Neural progenitor cell (in vitro differentiated cells): ENCODE measurements at regions not wholly inside any gene's neighbourhood (a gene's known extent, or its start where the extent isn't known, plus 50 kb on each side); places are given as distances from the start of the nearest gene placed in this dataset.

Experiments used
- EZH2 ChIP-seq: fragments of 200-600 bp; sonication (generic); IDR thresholded peaks from 2 replicates; pipeline ENCODE4 v1.6.1; 2017; ENCODE audit warnings: antibody characterized with exemption, mild to moderate bottlenecking, moderate library complexity
- EZH2phosphoT487 ChIP-seq: fragments of 200-600 bp; sonication (generic); IDR thresholded peaks from 2 replicates; pipeline ENCODE4 v1.6.1; 2017; ENCODE audit warnings: antibody characterized with exemption
- TF ChIP-seq, protein P1 (sequence below): fragments of 200-600 bp; sonication (generic); IDR thresholded peaks from 2 replicates; pipeline ENCODE4 v1.5.1; 2017; ENCODE audit warnings: antibody characterized with exemption, mild to moderate bottlenecking

DNA sequence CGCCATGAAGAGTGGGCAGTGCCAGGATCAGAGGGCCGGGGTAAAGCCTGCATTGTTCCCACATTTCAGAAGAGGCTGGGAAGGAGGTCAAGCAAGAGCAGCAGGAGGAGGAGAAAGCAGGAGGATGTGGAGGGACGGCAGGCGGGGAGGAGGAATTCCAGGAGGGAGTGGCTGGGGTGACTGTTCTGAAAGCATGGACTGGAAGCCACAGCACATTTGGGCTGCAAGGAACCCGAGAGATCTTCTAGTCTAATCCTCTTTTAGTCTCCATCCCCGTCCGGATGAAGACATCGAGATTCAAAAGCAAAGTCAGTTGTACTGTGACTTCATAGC lies 76.9 kb downstream of the FAM50B start:
- no peak for TF ChIP-seq EZH2
- TF ChIP-seq, protein P1, sequence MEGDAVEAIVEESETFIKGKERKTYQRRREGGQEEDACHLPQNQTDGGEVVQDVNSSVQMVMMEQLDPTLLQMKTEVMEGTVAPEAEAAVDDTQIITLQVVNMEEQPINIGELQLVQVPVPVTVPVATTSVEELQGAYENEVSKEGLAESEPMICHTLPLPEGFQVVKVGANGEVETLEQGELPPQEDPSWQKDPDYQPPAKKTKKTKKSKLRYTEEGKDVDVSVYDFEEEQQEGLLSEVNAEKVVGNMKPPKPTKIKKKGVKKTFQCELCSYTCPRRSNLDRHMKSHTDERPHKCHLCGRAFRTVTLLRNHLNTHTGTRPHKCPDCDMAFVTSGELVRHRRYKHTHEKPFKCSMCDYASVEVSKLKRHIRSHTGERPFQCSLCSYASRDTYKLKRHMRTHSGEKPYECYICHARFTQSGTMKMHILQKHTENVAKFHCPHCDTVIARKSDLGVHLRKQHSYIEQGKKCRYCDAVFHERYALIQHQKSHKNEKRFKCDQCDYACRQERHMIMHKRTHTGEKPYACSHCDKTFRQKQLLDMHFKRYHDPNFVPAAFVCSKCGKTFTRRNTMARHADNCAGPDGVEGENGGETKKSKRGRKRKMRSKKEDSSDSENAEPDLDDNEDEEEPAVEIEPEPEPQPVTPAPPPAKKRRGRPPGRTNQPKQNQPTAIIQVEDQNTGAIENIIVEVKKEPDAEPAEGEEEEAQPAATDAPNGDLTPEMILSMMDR, result no peak
- no peak for TF ChIP-seq EZH2phosphoT487
